ENCODE measurements at regions not wholly inside any gene's neighbourhood (a gene's known extent, or its start where the extent isn't known, plus 50 kb on each side); places are given as distances from the start of the nearest gene placed in this dataset.

DNA sequence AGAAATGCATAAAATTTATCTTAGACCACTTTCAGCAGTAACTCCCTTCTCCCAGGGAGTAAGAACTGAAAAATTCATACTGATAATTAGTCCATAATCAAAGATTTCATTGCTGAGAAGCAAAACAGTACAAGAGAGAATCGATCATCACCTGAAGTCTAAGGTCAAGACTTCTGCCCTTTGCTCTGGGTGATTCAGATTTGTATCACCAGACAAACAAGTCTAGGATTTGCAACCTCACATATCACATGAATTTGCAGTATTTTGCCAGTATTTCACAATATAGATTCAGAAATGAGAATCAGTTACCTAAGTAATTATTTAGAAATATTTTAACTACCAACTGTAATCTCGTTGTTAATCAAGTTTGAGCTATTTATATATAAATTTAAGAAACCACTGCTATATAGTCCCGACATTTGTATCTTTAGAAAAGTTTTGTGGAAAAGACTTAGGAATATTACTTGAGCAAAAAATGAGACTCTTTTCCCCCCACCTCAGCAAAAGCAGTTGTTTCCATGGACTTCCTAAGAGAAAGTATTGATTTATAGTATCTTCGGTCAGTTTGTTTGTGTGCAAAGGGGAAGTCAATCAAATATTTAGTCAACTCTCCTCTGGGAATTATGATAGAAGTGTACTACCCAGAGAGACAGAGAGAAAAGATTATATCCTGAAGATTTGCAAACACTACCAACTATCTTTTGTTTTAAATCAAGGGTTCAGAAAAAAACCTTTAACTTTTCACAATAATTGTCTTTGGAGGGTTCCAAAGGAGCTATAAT is 840.1 kb downstream of the TRHDE start:
- no peak overlapping the region for H3K9ac ChIP-seq (ENCODE audit: low read length)
- no peak overlapping the region for H3K4me2 ChIP-seq (ENCODE audit: low read length)
- H3K36me3 ChIP-seq (ENCODE audit: insufficient read depth, low read length): no peaks in the 10 kb centered on the region
- H3K79me2 ChIP-seq (replicated peaks; ENCODE audit: insufficient read depth, low read length): no peaks in the 10 kb centered on the region
- H3K27me3 ChIP-seq (ENCODE audit: insufficient read depth, low read depth, low read length): no peaks in the 10 kb centered on the region
- no peaks in the 10 kb centered on the region for H3K9me3 ChIP-seq (ENCODE audit: low read length)
- no peaks in the 10 kb centered on the region for H3F3A ChIP-seq (ENCODE audit: insufficient read depth, low read length, poor library complexity, severe bottlenecking)
- no peak overlapping the region for H3K4me3 ChIP-seq (ENCODE audit: low read length)
- no peak overlapping the region for H2AFZ ChIP-seq (ENCODE audit: low read depth, low read length)
- H3K9me2 ChIP-seq (ENCODE audit: insufficient read depth, low read length): no peaks in the 10 kb centered on the region
- no peak overlapping the region for H3K27ac ChIP-seq (ENCODE audit: low read length)
- TF ChIP-seq, protein P1, sequence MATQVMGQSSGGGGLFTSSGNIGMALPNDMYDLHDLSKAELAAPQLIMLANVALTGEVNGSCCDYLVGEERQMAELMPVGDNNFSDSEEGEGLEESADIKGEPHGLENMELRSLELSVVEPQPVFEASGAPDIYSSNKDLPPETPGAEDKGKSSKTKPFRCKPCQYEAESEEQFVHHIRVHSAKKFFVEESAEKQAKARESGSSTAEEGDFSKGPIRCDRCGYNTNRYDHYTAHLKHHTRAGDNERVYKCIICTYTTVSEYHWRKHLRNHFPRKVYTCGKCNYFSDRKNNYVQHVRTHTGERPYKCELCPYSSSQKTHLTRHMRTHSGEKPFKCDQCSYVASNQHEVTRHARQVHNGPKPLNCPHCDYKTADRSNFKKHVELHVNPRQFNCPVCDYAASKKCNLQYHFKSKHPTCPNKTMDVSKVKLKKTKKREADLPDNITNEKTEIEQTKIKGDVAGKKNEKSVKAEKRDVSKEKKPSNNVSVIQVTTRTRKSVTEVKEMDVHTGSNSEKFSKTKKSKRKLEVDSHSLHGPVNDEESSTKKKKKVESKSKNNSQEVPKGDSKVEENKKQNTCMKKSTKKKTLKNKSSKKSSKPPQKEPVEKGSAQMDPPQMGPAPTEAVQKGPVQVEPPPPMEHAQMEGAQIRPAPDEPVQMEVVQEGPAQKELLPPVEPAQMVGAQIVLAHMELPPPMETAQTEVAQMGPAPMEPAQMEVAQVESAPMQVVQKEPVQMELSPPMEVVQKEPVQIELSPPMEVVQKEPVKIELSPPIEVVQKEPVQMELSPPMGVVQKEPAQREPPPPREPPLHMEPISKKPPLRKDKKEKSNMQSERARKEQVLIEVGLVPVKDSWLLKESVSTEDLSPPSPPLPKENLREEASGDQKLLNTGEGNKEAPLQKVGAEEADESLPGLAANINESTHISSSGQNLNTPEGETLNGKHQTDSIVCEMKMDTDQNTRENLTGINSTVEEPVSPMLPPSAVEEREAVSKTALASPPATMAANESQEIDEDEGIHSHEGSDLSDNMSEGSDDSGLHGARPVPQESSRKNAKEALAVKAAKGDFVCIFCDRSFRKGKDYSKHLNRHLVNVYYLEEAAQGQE (IDR thresholded peaks at IDR 0.05; ENCODE audit: borderline replicate concordance): no peak
- TF ChIP-seq EZH2 (IDR thresholded peaks at IDR 0.05; ENCODE audit: borderline replicate concordance, insufficient read depth, low read length, poor library complexity, severe bottlenecking): no peak
- TF ChIP-seq RAD21 (conservative IDR thresholded peaks at IDR 0.05): no peak
- TF ChIP-seq EP300 (conservative IDR thresholded peaks at IDR 0.05; ENCODE audit: poor library complexity, severe bottlenecking): no peak
- TF ChIP-seq TAF1 (IDR thresholded peaks at IDR 0.05; ENCODE audit: low read depth): no peak
- TF ChIP-seq, protein P2, sequence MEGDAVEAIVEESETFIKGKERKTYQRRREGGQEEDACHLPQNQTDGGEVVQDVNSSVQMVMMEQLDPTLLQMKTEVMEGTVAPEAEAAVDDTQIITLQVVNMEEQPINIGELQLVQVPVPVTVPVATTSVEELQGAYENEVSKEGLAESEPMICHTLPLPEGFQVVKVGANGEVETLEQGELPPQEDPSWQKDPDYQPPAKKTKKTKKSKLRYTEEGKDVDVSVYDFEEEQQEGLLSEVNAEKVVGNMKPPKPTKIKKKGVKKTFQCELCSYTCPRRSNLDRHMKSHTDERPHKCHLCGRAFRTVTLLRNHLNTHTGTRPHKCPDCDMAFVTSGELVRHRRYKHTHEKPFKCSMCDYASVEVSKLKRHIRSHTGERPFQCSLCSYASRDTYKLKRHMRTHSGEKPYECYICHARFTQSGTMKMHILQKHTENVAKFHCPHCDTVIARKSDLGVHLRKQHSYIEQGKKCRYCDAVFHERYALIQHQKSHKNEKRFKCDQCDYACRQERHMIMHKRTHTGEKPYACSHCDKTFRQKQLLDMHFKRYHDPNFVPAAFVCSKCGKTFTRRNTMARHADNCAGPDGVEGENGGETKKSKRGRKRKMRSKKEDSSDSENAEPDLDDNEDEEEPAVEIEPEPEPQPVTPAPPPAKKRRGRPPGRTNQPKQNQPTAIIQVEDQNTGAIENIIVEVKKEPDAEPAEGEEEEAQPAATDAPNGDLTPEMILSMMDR (IDR thresholded peaks at IDR 0.05; ENCODE audit: poor library complexity, severe bottlenecking): no peak
- no peak for TF ChIP-seq MXI1 (conservative IDR thresholded peaks at IDR 0.05; ENCODE audit: poor library complexity, severe bottlenecking)
- TF ChIP-seq POLR2AphosphoS5 (IDR thresholded peaks at IDR 0.05): no peak
- TF ChIP-seq SMC3 (conservative IDR thresholded peaks at IDR 0.05; ENCODE audit: poor library complexity): no peak
- H4K20me1 ChIP-seq (ENCODE audit: insufficient read depth): no peaks in the 10 kb centered on the region

DNA sequence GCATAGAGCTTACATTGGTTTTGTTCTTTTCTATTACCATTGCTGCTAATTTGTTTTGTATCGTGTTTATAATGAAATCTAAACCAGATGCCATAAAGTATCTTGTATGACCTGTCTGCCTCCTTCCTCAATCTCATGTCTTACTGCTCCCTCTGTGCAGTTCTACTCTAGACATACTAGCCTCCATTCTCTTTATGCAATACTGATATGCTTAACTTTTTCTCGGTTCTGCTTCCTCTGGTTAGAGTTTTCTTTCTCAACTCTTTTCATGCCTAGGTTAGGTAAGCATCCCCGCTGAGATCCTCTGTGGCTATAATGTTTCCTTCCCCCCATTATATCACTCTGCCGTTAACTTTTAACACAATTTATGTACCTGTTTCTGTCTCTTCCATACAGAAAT is 852.3 kb downstream of the TRHDE start:
- no peak overlapping the region for H3K9ac ChIP-seq (ENCODE audit: low read length)
- H3K27ac ChIP-seq (ENCODE audit: low read length): no peak overlapping the region
- H3K36me3 ChIP-seq (ENCODE audit: insufficient read depth, low read length): no peaks in the 10 kb centered on the region
- H3K4me3 ChIP-seq (ENCODE audit: low read length): no peak overlapping the region
- H3K9me3 ChIP-seq (ENCODE audit: low read length): no peaks in the 10 kb centered on the region
- TF ChIP-seq MXI1 (conservative IDR thresholded peaks at IDR 0.05; ENCODE audit: poor library complexity, severe bottlenecking) (no peak), TAF1 (IDR thresholded peaks at IDR 0.05; ENCODE audit: low read depth) (no peak), POLR2AphosphoS5 (IDR thresholded peaks at IDR 0.05) (no peak), EZH2 (IDR thresholded peaks at IDR 0.05; ENCODE audit: borderline replicate concordance, insufficient read depth, low read length, poor library complexity, severe bottlenecking) (no peak), RAD21 (conservative IDR thresholded peaks at IDR 0.05) (no peak), SMC3 (conservative IDR thresholded peaks at IDR 0.05; ENCODE audit: poor library complexity) (no peak), EP300 (conservative IDR thresholded peaks at IDR 0.05; ENCODE audit: poor library complexity, severe bottlenecking) (no peak)
- TF ChIP-seq, protein P1 (IDR thresholded peaks at IDR 0.05; ENCODE audit: borderline replicate concordance): no peak
- TF ChIP-seq, protein P2 (IDR thresholded peaks at IDR 0.05; ENCODE audit: poor library complexity, severe bottlenecking): no peak
- H3K9me2 ChIP-seq (ENCODE audit: insufficient read depth, low read length): no peaks in the 10 kb centered on the region
- H4K20me1 ChIP-seq (ENCODE audit: insufficient read depth): no peaks in the 10 kb centered on the region
- no peaks in the 10 kb centered on the region for H3K27me3 ChIP-seq (ENCODE audit: insufficient read depth, low read depth, low read length)
- H2AFZ ChIP-seq (ENCODE audit: low read depth, low read length): no peak overlapping the region
- no peaks in the 10 kb centered on the region for H3K79me2 ChIP-seq (replicated peaks; ENCODE audit: insufficient read depth, low read length)
- H3K4me2 ChIP-seq (ENCODE audit: low read length): no peak overlapping the region
- H3F3A ChIP-seq (ENCODE audit: insufficient read depth, low read length, poor library complexity, severe bottlenecking): no peaks in the 10 kb centered on the region

Measured in neural cell (in vitro differentiated cells).